PC-9 (cell line): ENCODE measurements at regions not wholly inside any gene's neighbourhood (a gene's known extent, or its start where the extent isn't known, plus 50 kb on each side); places are given as distances from the start of the nearest gene placed in this dataset.

Experiments used
- EZH2 ChIP-seq: fragments of 200-600 bp; sonication (generic); IDR thresholded peaks from 2 replicates; pipeline ENCODE4 v1.8.0; 2017; ENCODE audit warnings: antibody characterized with exemption, low read depth
- TF ChIP-seq, protein P1 (sequence below): fragments of 200-600 bp; sonication (generic); conservative IDR thresholded peaks from 2 replicates; pipeline ENCODE4 v1.6.1; 2017; ENCODE audit warnings: mixed run types, antibody characterized with exemption, mild to moderate bottlenecking, moderate library complexity

GRCh38 chr4:108502356-108502755 lies 118.0 kb upstream of the RPL34 start:
- TF ChIP-seq, protein P1, sequence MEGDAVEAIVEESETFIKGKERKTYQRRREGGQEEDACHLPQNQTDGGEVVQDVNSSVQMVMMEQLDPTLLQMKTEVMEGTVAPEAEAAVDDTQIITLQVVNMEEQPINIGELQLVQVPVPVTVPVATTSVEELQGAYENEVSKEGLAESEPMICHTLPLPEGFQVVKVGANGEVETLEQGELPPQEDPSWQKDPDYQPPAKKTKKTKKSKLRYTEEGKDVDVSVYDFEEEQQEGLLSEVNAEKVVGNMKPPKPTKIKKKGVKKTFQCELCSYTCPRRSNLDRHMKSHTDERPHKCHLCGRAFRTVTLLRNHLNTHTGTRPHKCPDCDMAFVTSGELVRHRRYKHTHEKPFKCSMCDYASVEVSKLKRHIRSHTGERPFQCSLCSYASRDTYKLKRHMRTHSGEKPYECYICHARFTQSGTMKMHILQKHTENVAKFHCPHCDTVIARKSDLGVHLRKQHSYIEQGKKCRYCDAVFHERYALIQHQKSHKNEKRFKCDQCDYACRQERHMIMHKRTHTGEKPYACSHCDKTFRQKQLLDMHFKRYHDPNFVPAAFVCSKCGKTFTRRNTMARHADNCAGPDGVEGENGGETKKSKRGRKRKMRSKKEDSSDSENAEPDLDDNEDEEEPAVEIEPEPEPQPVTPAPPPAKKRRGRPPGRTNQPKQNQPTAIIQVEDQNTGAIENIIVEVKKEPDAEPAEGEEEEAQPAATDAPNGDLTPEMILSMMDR, result no peak
- no peak for TF ChIP-seq EZH2
